ENCODE measurements at regions not wholly inside any gene's neighbourhood (a gene's known extent, or its start where the extent isn't known, plus 50 kb on each side); places are given as distances from the start of the nearest gene placed in this dataset.

DNA sequence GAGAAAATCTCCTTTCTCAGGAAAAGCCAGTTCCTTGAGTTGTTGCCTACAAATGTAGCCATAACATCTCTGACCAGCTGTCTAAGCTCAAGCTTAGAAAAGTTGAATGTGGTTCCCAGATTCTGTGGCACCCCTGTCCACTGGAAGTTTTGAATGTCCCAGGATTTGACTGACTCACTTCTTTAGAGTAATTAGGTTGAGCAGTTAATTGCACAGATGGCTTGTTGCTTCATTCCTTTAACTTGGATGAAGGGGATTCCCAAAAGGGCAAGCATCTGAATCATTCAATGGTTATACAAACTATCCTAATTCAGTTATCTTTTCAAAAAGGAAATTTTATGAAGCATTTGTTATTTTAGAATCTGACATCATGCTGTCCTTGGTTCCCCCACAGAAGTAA lies 374.7 kb downstream of the LNPK start:
- peaks cover 19% of the 10 kb centered on the region for H3K4me1 Mint-ChIP-seq
- no peaks in the 10 kb centered on the region for H3K27me3 Mint-ChIP-seq (ENCODE audit: insufficient read depth)
- TF ChIP-seq, protein P1, sequence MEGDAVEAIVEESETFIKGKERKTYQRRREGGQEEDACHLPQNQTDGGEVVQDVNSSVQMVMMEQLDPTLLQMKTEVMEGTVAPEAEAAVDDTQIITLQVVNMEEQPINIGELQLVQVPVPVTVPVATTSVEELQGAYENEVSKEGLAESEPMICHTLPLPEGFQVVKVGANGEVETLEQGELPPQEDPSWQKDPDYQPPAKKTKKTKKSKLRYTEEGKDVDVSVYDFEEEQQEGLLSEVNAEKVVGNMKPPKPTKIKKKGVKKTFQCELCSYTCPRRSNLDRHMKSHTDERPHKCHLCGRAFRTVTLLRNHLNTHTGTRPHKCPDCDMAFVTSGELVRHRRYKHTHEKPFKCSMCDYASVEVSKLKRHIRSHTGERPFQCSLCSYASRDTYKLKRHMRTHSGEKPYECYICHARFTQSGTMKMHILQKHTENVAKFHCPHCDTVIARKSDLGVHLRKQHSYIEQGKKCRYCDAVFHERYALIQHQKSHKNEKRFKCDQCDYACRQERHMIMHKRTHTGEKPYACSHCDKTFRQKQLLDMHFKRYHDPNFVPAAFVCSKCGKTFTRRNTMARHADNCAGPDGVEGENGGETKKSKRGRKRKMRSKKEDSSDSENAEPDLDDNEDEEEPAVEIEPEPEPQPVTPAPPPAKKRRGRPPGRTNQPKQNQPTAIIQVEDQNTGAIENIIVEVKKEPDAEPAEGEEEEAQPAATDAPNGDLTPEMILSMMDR (conservative IDR thresholded peaks at IDR 0.05): no peak
- no peak for DNase-seq
- H3K36me3 ChIP-seq (ENCODE audit: control insufficient read depth, insufficient read depth, low read length): no peaks in the 10 kb centered on the region
- H3K27ac Mint-ChIP-seq: no peak overlapping the region
- no peaks in the 10 kb centered on the region for H3K27me3 ChIP-seq (ENCODE audit: control insufficient read depth, insufficient read depth, low read length, poor library complexity, severe bottlenecking)
- no peak overlapping the region for H3K4me3 Mint-ChIP-seq
- no peaks in the 10 kb centered on the region for H3K36me3 Mint-ChIP-seq (ENCODE audit: low read depth)
- H3K9me3 Mint-ChIP-seq: peaks cover 6% of the 10 kb centered on the region
- H3K4me1 ChIP-seq (ENCODE audit: control insufficient read depth, insufficient read depth, low read length): no peaks in the 10 kb centered on the region
- no peak overlapping the region for H3K27ac ChIP-seq (ENCODE audit: low read depth, low read length)
- no peak overlapping the region for H3K4me3 ChIP-seq (ENCODE audit: low read length)
- no peak overlapping the region for H3K9ac ChIP-seq (ENCODE audit: extremely low read depth, low read length, poor library complexity, severe bottlenecking)
- H3K9me3 ChIP-seq (ENCODE audit: control insufficient read depth, low read length): peaks cover 8% of the 10 kb centered on the region

DNA sequence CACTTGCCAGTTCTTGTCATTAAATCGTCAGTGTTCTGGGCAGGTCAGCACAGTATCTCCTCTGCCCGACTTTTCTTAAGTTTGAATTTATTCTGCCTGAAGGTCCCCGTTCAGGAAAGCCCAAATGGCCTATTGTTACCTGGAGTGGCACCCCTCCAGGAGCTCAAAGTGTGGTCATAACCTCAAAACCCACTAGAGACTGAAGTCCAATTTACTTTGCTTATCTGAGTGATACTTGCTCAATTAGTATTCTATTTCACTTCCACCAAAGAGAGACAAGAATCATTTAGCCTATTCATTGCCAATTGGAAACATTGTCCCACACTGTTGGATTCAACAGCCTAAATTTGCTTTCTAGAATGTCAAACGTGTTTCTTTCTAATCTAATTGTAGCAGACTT lies 375.3 kb downstream of the LNPK start:
- H3K27me3 Mint-ChIP-seq (ENCODE audit: insufficient read depth): no peaks in the 10 kb centered on the region
- no peak overlapping the region for H3K4me3 Mint-ChIP-seq
- H3K9ac ChIP-seq (ENCODE audit: extremely low read depth, low read length, poor library complexity, severe bottlenecking): no peak overlapping the region
- H3K27me3 ChIP-seq (ENCODE audit: control insufficient read depth, insufficient read depth, low read length, poor library complexity, severe bottlenecking): no peaks in the 10 kb centered on the region
- TF ChIP-seq, protein P1 (conservative IDR thresholded peaks at IDR 0.05): no peak
- peaks cover 19% of the 10 kb centered on the region for H3K4me1 Mint-ChIP-seq
- H3K4me1 ChIP-seq (ENCODE audit: control insufficient read depth, insufficient read depth, low read length): no peaks in the 10 kb centered on the region
- no peak overlapping the region for H3K4me3 ChIP-seq (ENCODE audit: low read length)
- H3K36me3 Mint-ChIP-seq (ENCODE audit: low read depth): no peaks in the 10 kb centered on the region
- peaks cover 6% of the 10 kb centered on the region for H3K9me3 Mint-ChIP-seq
- no peaks in the 10 kb centered on the region for H3K36me3 ChIP-seq (ENCODE audit: control insufficient read depth, insufficient read depth, low read length)
- no peak overlapping the region for H3K27ac ChIP-seq (ENCODE audit: low read depth, low read length)
- peaks cover 8% of the 10 kb centered on the region for H3K9me3 ChIP-seq (ENCODE audit: control insufficient read depth, low read length)
- 79 to 81% methylated on average over 3 to 4 of the region's 4 CpGs for WGBS, 2 experiments (ENCODE audit: insufficient coverage in 1 of 2, insufficient read length in 1 of 2)
- no peak overlapping the region for H3K27ac Mint-ChIP-seq
- no peak for DNase-seq

DNA sequence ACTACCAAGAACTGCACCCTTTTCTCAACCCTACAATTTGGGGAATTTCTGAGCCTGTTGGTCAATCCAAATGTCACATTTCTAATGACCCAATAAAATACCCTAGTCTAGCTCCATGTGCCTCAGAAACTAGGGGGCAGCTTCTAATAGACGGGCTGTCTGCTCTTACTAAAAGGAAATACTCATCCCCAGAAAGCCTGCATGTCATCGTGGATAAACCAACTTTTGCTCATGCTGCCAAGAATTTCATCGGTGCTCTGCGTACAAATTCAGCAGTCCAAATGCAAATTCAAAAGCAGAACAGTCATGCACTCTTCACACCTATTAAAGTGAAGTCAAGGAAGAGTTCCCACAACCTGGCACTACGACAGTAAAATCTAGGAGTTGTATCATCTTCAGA lies 377.3 kb downstream of the LNPK start:
- H3K4me1 ChIP-seq (ENCODE audit: control insufficient read depth, insufficient read depth, low read length): no peaks in the 10 kb centered on the region
- DNase-seq: no peak
- no peak overlapping the region for H3K27ac ChIP-seq (ENCODE audit: low read depth, low read length)

More for the DNA sequence above, 377.3 kb downstream of the LNPK start:
- TF ChIP-seq, protein P1 (conservative IDR thresholded peaks at IDR 0.05): no peak
- H3K9me3 Mint-ChIP-seq: peaks cover 6% of the 10 kb centered on the region
- peaks cover 21% of the 10 kb centered on the region for H3K4me1 Mint-ChIP-seq
- Histone ChIP-seq H3K27me3 (ENCODE audit: control insufficient read depth, insufficient read depth, low read length, poor library complexity, severe bottlenecking) (no peaks in the 10 kb centered on the region), H3K4me3 (ENCODE audit: low read length) (no peak overlapping the region), H3K9ac (ENCODE audit: extremely low read depth, low read length, poor library complexity, severe bottlenecking) (no peak overlapping the region), H3K9me3 (ENCODE audit: control insufficient read depth, low read length) (peaks cover 8% of the 10 kb centered on the region), H3K36me3 (ENCODE audit: control insufficient read depth, insufficient read depth, low read length) (no peaks in the 10 kb centered on the region)
- no peak overlapping the region for H3K27ac Mint-ChIP-seq
- H3K27me3 Mint-ChIP-seq (ENCODE audit: insufficient read depth): no peaks in the 10 kb centered on the region
- WGBS, 2 experiments (ENCODE audit: insufficient coverage in 1 of 2, insufficient read length in 1 of 2): 90 to 100% methylated on average over 4 to 5 of the region's 5 CpGs
- no peaks in the 10 kb centered on the region for H3K36me3 Mint-ChIP-seq (ENCODE audit: low read depth)
- H3K4me3 Mint-ChIP-seq: no peak overlapping the region

Measured in endodermal cell (in vitro differentiated cells).